ENCODE measurements at regions not wholly inside any gene's neighbourhood (a gene's known extent, or its start where the extent isn't known, plus 50 kb on each side); places are given as distances from the start of the nearest gene placed in this dataset.

GRCh38 chr16:61480250-61480649 lies 556.0 kb downstream of the CDH8 start:
- TF ChIP-seq CTCF (IDR thresholded peaks at IDR 0.05) (no peak), POLR2AphosphoS5 (IDR thresholded peaks at IDR 0.05) (no peak)

Measured in stomach (tissue), 4 donors.